ENCODE measurements at regions not wholly inside any gene's neighbourhood (a gene's known extent, or its start where the extent isn't known, plus 50 kb on each side); places are given as distances from the start of the nearest gene placed in this dataset.
A peak's percentile ranks its signal among the peaks of the same experiment; 100 is the strongest.
"Not testable (repeated sequence)": the region's sequence is repeated elsewhere in the genome, so short reads cannot be mapped to it uniquely, and the experiment has no call there.

GRCh38 chr1:244326757-244327156, 125.0 kb downstream of the ADSS2 start:
- DNase-seq, result peak; percentile 42

GRCh38 chr1:244327533-244327932, 124.2 kb downstream of the ADSS2 start:
- no peak for DNase-seq

- no peak for DNase-seq
Observed at GRCh38 chr1:244328476-244328875, 123.2 kb downstream of the ADSS2 start.

DNA sequence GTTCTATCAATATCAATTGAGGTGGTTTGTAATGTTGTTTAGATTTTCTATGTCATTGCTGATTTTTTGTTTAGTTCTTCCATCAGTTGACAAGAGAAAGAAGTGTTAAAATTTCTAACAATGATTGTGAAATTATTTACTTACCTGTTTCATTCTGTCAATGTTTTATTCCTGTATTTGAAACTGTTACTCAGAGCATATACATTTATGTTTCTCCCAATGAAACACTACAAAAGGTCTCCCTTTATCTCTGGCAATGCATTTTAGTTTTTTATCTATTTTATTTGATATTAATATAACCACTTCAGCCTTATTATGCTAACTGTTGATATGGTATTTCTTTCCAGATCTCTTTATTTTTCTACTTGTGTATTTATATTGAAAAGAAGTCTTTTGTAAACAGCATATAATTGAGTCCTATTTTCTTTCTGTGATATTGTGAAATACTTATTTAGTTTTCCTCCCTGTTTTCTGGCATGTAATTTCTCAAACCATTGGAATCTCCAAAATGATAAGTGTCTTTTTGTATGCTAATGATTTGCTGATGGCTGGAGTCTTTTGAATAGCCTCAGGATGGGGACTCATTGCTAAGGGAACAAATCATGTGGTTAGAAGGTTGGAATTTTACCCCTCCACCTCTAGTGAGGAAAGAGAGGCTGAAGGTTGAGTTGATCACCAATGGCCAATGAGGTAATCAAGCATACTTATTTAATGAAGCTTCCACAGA, 122.0 kb downstream of the ADSS2 start:
- no peak for DNase-seq

DNA sequence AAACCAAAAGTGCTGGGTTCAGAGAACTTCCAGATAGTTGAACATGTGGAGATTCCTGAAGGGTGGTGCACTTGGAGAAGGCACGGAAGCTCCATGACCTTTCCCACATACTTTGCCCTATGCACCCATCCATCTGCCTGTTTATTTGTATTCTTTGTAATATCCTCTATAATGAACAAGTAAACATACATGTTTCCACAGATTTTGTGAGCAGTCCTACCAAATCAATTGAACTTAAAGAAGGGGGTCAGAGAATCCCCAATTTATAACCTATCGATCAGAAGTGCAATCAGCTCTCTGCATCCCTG, 121.4 kb downstream of the ADSS2 start:
- no peak for DNase-seq

DNA sequence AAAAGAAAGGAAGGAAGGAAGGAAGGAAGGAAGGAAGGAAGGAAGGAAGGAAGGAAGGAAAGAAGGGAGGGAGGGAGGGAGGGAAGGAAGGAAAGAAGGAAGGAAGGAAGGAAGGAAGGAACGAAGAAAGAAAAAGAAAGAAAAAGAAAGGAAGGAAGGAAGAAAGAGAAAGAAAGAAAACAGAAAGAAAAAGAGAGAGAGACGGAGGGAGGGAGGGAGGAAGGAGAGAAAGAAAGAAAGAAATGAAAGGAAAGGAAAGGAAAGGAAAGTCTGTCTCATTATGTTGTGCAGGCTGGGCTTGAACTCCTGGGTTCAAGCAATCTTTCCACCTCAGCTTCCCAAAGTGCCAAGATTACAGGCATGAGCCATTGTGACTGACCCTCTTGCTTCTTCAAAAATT, 118.9 kb downstream of the ADSS2 start:
- DNase-seq, result not testable (repeated sequence)

GRCh38 chr1:244334315-244334714, 117.4 kb downstream of the ADSS2 start:
- DNase-seq, result not testable (repeated sequence)

- DNase-seq, result not testable (repeated sequence)
Observed at GRCh38 chr1:244334842-244335241, 116.9 kb downstream of the ADSS2 start.

DNA sequence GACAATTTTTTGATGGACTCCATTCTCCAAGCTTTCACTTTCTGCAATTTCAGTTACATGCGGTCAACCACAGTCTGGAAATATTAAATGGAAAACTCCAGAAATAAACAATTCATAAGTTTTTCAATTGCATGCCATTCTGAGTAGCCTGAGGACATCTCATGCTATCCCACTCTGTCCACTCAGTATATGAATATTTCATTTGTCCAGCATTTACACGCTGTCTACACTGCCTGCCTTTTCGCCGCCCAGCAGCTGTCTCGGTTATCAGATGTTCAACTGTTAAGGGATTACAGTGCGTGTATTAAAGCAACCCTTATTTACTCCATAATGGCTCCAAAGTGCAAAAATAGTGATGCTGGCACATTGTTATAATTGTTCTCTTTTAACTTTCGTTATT, 116.3 kb downstream of the ADSS2 start:
- DNase-seq, result no peak

DNA sequence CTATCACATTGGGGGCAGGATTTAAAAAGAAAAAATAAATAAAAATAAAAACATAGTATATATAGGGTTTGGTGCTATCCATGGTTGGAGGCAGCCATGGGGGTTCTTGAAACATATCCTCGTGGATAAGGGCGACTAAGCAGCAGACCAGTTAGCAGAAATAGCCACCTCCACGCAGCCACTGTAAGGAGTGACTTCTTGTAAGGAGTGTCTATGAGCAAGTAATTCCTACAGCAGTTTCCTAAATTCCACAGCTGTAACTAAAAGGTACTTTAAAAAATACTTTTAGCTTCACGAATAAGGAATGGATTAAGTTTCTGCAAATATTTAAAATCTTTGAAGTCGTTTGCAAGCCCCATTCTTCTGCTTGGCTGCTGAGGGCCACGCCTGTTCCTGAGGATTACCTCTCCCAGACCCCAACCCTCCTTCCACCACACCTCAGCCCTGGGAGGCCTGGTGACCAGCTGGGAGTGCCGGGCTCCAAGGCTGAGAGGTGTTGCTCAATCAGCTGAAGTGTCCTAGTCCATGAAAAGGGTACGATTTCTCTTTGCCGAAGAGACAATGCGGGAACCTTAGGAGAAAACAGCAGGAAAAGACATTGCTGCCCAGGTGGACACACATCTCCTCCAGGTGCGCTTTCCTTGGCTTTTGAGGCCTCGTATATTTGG, 115.3 kb downstream of the ADSS2 start:
- DNase-seq, result no peak

DNA sequence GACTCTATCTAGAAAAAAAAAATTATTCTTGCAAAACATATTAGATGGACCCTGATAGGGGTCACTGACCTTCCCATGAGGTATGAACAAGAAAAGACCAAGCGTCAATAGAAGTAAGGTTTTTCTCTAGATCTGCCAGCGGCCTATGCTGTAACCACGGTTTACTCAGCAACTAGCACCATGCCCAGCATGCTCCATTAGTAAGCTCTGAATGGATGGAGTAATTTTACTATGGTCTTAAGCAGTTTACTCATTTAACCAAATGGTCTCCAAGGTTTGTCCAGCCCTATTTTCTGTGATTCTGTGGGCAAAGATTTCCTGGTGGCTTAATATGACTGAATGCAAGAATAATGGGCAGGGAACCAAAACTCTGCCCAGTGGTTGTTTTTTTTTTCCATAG, 113.9 kb downstream of the ADSS2 start:
- DNase-seq, result no peak

DNA sequence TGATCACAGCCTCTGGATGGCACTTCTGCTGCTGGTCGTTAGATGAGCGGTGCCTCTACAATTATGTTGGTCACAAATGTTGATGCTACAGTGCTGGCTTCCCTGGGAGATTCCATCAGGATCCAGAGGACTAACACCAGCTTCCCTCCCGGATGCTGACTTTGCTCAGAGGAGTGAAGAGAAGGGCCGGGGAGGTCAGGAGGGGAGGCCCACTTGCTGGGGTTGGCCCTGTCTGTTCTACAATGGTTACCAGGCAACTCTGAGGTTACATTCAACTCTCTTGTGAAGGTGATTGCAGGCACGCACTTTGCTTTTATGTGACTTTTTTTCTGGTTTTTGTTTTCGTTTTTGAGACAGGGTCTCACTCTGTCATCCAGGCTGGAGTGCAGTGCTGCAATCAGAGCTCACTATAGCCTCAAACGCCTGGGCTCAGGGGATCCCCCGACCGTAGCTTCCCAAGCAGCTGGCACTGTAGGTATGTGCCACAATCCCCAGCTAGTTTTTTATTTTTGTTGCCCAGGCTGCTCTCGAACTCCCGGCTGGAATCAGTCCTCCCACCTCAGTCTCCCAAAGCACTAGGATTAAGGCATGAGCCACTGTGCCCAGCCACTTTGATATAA, 112.5 kb downstream of the ADSS2 start:
- no peak for DNase-seq

DNA sequence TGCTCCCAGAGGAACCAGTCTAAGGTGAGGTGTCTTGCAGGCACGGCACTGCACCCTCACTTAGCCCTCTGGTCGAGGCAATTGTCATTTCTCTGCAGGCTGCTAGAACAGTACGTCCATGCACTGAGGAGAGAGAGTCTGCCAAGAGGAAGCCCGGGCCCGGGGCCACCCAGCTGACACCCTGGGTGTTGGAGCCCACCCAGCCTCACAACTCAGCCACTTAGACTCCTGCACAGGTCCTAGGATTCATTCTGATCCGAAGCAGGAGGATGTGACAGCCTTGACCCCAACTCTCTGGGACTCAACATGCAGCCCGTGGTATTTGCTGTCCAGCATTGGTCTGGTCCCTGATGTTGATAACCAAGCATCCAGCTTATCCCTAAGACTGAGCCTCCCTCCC, 111.9 kb downstream of the ADSS2 start:
- no peak for DNase-seq

GRCh38 chr1:244340396-244340795, 111.3 kb downstream of the ADSS2 start:
- no peak for DNase-seq

DNA sequence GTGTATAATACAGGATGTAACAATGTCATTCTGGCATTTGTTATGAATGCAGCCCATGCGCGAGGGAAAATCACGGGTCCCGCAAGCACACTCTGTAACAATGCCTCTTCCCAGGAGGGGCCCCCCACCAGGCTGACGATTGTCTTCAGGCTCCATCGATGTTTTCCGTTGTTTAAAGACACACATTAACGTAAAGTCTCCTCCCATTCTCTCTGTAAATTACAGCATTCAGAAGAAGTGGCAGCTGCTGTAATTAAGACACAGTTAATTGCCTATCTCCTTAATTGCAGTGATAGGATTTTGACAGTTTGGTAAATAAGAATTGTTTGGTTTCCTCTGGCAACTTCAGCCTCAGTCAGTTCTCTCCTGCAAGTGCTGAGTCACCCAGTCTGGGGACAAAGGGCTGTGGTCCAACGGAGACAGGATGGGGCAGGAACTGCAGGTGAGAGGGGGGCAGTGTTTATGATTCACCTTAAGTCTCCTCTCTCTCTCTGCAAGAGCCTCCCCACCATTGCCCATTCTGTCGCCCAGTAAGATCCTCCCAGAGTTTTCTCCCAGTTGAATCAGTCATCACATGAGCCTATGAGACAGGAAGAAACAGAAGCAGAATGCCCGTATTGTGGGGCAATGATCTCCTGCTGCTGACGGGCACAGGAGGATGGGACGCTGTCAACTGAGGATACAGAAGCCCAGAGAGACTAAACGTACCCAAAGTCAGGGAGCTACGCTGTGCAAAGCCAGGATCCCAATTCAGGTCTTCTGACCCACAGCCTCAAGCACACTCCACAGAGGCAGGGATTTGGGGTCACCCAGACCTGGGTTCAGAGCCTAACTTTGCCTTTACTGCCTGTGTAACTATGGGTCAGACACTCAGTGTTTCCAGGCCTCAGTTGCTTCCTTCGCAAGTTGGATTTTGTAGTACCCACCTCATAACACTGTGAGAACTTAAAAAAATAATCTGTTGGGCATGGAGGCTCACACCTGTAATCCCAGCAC, 110.0 kb downstream of the ADSS2 start:
- peak; percentile 26 for DNase-seq

DNA sequence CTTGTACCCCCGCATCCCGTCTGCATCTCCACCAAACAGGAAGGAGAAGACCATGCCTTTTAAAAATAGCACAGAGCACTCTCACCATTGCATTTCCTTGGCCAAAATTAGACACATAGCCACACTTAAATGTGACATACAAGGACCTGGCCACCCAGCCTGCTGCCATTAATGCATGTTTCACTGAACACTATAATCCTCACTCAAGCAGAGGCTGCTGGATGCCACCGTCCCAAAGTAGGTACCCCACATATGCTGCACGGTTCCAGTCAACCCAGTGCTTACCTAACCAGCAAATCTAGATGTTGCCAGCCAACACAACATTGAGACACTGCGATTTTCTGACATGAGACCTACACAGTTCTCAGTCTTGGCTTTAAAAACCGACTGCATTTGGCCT, 107.7 kb downstream of the ADSS2 start:
- DNase-seq, result no peak

GRCh38 chr1:244346972-244347618, 104.6 kb downstream of the ADSS2 start:
- no peak for DNase-seq

DNA sequence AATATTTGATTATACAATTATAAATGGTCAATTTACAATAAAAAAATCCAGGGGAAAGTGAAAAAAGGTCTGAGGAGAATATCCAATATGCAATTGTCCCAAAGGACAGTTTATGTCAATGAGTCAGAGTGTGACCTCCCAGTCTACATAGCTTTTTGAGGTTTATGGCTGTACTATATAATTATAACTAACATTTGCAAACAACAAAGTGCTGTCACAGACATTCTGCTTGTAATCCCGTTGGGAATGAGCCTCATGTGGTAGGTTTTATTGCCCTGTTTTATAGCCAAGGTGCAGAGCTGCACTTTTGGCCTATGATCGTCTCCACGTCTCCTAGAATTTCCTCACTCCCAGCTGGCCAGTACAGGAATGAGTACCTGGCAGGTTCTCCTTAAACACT, 103.8 kb downstream of the ADSS2 start:
- DNase-seq, result no peak

DNA sequence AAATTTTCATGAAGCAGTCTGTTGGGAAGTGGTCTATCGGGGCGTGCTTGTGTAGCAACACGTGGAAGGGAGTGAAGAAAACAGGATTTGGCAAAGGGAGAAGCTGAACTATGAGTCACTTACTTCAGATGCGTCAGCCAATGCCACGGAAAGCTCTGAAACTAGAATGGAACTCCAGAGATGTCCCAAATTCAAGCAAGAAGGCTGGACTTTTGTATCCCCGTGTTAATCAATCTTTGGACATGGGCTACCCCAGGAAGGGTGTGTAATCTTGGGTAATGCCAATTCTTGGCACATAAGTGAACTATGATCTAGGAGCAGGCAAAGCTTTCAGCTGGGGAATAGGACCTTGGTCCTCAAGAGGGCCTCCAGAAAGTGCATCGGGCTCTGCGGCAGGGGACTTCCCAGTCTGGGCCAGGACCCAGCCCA, 102.6 kb downstream of the ADSS2 start:
- no peak for DNase-seq

DNA sequence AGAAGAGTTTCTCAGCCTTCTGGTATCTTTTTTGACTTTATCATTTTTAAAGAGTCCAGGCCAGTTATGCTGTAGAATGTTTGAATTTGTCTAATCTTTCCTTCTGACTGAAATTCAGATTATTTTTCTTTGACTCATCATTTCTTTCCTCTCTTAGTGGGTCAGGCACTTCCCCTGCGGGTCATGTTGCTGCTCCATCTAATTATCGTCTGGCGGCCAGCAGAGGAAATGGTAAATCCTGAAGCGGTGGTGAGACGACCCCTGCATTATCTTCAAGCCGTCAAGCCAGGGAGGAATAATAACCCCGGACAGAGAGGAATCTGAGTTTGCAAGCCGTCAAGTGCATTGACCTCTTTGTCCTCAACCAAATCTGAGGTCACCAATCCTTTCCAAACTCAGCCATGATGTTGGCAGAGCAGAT, 102.1 kb downstream of the ADSS2 start:
- DNase-seq, result no peak

- DNase-seq, result no peak
Observed at GRCh38 chr1:244350027-244350426, 101.7 kb downstream of the ADSS2 start.

- no peak for DNase-seq
Observed at GRCh38 chr1:244352156-244352830, 99.4 kb downstream of the ADSS2 start.
